ENCODE measurements at regions not wholly inside any gene's neighbourhood (a gene's known extent, or its start where the extent isn't known, plus 50 kb on each side); places are given as distances from the start of the nearest gene placed in this dataset.

DNA sequence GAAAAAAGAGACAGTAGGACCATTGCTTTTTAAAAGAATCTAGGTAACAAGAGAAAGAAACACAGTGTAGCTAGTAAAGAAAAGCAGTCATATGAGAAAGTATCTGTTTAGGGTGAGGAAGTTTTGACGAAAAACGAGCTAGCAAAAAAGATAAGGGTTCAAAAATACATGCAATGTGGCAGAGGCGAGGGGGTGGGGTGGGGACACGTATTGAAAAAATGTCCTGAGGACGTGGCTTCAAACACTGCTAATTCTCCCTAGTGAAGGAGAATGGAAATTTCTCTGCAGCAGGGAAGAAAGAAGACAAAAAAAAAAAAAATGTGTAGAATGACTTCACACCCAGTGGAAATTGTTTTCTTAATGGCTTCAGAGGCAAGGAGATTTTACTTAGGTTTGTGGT lies 856.4 kb upstream of the INTU start:
- no peak for TF ChIP-seq ZFX (IDR thresholded peaks at IDR 0.05; ENCODE audit: borderline replicate concordance)
- TF ChIP-seq, protein P1, sequence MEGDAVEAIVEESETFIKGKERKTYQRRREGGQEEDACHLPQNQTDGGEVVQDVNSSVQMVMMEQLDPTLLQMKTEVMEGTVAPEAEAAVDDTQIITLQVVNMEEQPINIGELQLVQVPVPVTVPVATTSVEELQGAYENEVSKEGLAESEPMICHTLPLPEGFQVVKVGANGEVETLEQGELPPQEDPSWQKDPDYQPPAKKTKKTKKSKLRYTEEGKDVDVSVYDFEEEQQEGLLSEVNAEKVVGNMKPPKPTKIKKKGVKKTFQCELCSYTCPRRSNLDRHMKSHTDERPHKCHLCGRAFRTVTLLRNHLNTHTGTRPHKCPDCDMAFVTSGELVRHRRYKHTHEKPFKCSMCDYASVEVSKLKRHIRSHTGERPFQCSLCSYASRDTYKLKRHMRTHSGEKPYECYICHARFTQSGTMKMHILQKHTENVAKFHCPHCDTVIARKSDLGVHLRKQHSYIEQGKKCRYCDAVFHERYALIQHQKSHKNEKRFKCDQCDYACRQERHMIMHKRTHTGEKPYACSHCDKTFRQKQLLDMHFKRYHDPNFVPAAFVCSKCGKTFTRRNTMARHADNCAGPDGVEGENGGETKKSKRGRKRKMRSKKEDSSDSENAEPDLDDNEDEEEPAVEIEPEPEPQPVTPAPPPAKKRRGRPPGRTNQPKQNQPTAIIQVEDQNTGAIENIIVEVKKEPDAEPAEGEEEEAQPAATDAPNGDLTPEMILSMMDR (IDR thresholded peaks at IDR 0.05): no peak
- H3K27ac ChIP-seq: no peak overlapping the region

DNA sequence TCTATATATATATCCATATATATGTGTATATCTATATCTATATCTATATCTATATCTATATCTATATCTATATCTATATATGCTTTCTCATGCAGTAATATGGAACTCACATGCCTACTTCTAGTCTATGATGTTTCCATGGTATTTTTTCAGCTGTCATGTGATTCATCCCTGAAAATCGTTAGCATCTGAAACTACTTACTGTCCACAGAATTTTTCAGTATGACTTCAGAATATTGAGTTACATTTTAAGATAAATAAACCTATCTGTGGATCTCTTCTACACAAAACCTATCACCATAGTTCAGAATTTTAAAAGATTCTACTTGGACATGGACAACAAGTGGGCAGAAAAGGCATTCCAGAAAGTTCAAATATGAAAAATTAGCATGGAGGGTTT lies 855.1 kb upstream of the INTU start:
- H3K27ac ChIP-seq: no peak overlapping the region
- TF ChIP-seq, protein P1 (IDR thresholded peaks at IDR 0.05): no peak
- TF ChIP-seq ZFX (IDR thresholded peaks at IDR 0.05; ENCODE audit: borderline replicate concordance): no peak

DNA sequence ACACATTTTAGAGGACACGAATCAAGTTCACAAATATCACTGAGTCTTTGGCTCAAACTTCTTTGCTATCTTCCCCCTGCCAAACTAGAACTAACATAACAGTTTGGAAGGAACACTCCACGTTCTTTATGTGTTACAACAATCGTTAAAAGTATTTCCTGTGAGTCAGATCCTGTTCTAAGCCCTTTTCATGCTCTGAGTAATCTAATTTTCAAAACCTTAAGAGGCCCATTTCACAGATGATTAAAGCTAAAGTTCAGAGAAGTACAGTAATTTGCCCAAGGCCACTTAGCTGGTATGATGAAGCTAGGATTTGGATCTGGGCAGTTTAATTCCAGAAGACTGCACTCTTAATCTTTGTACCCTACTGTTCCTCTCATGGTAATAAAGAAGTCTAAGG lies 854.4 kb upstream of the INTU start:
- H3K27ac ChIP-seq: no peak overlapping the region
- TF ChIP-seq ZFX (IDR thresholded peaks at IDR 0.05; ENCODE audit: borderline replicate concordance): no peak
- TF ChIP-seq, protein P1 (IDR thresholded peaks at IDR 0.05): no peak

DNA sequence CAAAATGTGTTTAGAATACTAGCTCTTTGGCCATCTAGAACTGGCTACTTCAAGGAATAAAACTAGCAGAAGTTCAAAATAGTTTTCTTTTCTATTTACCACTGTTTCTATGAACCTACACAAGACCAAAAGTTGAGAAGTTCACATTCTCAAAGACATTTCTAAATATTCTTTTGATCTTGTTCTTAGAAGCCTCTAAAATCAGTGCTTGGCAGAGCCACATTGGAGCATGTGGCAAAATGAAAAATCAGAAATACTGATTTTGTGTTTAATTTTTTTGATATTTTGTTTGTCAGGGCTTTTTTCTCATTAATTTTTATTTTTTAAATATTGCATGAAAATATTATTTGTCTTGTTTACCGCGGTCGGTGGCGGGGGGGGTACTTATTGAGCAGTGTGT lies 853.8 kb upstream of the INTU start:
- TF ChIP-seq, protein P1 (IDR thresholded peaks at IDR 0.05): no peak
- no peak for TF ChIP-seq ZFX (IDR thresholded peaks at IDR 0.05; ENCODE audit: borderline replicate concordance)
- no peak overlapping the region for H3K27ac ChIP-seq

DNA sequence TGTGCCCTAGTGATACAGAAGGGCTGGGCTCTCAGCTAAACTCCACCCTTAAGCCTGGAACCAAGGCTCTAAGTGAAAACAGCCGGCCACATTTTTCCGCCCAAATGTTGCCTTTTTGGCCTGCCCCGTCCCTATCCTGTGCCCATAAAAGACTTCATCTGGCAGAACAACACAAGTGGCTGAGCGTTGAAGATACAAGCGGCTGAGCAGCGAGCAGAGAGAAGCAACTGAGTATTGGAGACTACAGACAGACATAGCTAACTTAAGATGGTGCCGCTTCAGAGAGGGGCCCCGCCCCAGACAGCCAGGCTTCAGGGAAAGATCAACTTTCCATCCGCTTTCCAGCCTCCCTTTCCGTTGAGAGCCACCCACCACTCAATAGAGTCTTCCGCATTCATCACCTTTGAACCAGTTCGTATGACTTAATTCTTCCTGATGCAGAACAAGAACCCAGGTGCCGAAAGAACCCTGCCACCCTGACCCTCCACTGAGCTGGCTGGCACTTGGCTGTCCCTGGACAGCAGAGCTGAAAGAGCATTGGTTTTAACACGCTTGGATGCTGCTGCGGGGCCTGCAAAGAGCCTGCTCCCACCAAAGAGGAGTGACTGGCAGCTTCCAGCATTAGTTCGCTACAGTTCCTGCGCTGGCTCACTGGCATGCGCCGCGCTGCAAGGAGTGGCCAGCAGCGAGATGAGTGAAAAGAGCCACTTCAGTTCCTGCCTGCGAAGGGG lies 853.2 kb upstream of the INTU start:
- no peak overlapping the region for H3K27ac ChIP-seq
- TF ChIP-seq ZFX (IDR thresholded peaks at IDR 0.05; ENCODE audit: borderline replicate concordance): no peak
- TF ChIP-seq, protein P1 (IDR thresholded peaks at IDR 0.05): no peak

DNA sequence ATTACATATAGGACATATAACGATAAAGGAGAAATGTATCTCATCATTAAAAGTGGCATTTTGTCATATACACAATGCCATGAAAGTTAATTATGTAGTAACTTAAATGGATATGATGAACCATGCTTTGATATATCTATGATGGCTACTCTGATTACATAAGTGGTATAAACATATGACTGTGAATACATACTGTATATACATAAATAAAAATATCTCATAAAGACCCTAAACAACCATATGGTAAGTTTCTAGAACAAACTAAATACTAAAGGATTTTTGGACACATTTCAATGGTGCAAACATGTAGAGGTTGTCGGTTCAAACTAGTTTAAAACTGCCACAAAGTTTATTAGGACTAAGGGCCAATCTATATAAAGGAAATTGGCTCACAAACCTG lies 849.6 kb upstream of the INTU start:
- TF ChIP-seq ZFX (IDR thresholded peaks at IDR 0.05; ENCODE audit: borderline replicate concordance): no peak
- TF ChIP-seq, protein P1 (IDR thresholded peaks at IDR 0.05): no peak
- no peak overlapping the region for H3K27ac ChIP-seq

DNA sequence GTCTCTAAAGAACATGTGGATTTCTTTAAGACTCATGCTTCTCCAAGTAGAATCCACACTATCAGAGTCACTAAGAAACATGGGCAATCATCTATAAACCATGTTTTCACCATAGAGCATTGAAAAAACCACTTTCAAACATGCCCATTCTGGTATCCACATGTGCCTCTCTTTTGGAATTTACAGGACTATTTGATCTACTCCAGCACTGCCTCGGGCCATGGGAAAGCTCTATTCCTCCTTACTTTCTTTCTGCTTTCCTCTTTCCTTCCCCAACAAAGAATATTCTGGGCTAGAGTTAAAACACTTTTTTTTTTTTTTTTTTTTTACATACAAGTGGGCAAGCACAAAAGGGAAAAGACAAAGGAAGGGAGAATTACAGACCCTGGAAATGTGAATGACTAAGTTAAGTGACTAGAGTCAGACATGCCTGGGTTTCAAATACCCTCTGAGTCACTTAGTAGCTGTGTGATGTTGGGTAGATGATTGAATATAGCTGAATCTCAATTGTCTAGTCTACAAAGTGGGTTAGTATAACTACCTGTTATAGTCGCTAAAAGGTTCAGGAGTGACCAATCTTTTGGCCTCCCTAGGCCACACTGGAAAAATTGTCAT lies 847.7 kb upstream of the INTU start:
- no peak overlapping the region for H3K27ac ChIP-seq
- TF ChIP-seq ZFX (IDR thresholded peaks at IDR 0.05; ENCODE audit: borderline replicate concordance): no peak
- TF ChIP-seq, protein P1 (IDR thresholded peaks at IDR 0.05): no peak

All from 22Rv1 (cell line).